HG02840 (cell line): ENCODE measurements at regions not wholly inside any gene's neighbourhood (a gene's known extent, or its start where the extent isn't known, plus 50 kb on each side); places are given as distances from the start of the nearest gene placed in this dataset.
"Not testable (repeated sequence)": the region's sequence is repeated elsewhere in the genome, so short reads cannot be mapped to it uniquely, and the experiment has no call there.

Source experiments
- ATAC-seq: cut with Tn5 transposase; IDR thresholded peaks from one replicate; pipeline ENCODE4 v1.9.1; 2021; ENCODE audit warnings: mild to moderate bottlenecking, moderate library complexity, moderate number of reproducible peaks; ENCODE audit not compliant: unreplicated experiment, low FRiP score

DNA sequence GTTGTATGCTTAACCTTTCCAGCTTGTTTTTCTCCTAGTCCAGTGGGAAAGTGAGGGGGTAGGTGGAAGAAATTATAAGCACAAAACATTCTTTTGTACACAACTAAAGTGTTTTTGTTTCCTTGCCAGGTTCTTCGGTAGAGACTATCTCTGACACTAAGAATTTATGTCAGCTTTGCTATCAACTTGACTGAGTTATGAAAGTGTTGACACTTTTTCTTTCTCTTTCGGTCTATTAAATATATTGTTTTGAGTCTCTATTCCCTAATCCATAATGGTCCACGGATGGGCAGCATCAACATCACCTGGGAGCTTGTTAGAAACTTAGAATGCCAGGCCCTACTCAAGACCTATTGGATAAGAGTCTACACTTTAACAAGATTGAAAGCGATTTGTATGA is 195.0 kb upstream of the ATP10B start:
- no peak for ATAC-seq

DNA sequence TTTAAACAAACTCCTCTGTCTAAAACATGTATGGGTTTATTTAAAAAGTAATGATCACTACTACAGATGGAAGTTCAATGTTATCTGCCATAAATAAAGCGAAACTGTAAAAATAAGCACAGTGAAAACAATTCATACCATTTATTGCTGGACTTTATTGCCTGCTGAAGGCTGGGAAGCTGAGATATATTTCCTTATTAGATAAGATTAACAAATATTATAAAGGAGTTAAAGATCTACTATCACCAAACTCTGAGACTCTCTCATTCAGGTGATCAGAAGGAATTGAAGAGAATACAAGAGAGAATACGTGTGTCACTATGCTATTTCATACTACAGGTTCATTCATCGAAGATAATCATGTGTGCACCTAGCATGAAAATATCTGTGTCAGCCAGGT is 190.9 kb upstream of the ATP10B start:
- no peak for ATAC-seq

DNA sequence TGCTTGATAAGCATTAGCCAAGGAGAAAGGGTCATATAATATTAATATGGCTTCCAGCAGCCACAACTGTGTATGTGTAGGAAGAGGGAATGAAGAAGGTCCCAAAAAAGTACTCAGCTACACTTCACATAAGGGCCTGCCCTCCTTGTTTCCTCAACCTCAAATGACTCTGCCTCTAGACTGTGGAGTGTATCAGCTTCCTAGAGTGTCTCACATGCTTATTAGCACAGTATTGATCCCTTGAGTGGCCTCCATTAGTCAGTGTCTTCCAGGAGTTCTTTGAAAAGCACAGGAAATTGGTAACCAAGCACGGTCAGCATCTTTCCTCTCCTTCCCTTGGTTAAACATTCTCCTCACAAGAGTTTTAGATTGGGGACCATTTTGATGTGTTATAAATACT is 190.4 kb upstream of the ATP10B start:
- no peak for ATAC-seq

DNA sequence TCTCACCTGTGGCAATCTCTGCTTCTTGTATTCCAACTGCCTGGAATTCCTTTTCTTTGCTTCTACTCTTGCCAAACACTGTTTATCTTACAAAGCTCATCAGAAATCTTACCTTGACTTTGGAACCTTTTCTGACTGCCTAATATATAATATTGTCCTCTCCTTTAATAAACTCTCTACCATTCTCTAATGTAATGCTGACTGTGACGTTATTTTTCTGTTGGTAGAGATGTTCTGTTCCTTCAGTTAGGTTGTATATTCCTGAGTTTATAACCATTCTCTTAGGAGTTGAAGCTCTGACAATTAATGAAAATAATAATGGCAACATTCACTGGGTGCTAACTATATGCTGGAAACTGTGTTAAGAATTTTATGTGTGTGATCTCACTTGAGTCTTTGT is 188.8 kb upstream of the ATP10B start:
- ATAC-seq = no peak

DNA sequence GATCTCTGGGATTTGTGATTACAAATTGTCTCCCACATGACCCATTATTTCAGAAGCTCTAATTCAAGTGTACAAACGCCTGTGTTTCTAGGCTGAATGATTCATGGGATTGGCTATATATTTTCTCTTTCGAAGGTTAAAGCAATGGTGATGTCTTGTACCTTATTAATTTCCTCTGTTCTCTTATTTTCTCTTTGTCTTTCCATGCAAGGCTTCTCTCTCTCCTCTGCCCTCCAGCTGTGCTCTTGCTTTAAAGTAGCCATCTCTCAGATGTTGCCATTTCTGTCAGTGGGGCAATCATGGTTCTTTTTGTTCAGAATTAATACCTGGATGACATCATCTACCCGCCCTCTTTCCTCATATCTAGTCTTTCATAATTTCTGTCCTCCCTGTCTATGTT is 184.3 kb upstream of the ATP10B start:
- no peak for ATAC-seq

DNA sequence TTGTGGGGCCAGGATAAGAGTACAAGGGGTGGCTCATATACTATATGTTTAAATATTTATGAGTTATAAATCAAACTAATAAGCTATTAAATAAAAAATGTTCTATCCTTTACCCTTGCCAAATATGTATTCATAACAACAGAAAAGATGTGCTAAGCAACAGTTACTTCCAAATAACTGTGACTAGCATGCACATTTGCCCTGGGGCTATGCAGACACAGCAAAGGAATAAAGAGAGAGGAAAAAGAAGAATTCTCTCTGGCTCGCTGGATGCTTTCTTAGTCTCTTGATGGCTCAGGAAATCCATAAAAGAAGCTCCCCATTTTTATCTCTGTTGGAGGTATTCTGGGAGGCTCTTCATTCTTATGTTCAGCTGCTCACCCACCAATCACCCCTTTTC is 182.4 kb upstream of the ATP10B start:
- ATAC-seq = no peak

DNA sequence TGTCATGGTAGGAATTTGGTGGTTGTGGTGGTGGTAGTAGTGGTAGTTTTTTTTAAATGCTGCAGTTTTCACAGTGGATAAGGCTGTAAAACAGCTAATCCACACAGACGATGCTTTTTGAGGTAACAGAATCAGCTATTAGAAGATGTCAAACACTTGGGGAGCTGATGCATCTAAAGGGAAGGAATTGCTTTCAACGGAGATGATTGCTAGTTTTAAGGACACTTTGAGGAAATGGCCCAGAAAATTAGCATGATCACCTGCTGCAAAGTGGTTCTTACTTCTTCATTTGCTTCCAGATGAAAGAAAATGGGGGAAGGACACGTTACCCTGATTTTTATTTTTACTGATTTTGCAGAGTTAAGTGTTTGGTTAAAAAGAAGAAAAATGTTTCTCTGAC is 178.2 kb upstream of the ATP10B start:
- no peak for ATAC-seq

DNA sequence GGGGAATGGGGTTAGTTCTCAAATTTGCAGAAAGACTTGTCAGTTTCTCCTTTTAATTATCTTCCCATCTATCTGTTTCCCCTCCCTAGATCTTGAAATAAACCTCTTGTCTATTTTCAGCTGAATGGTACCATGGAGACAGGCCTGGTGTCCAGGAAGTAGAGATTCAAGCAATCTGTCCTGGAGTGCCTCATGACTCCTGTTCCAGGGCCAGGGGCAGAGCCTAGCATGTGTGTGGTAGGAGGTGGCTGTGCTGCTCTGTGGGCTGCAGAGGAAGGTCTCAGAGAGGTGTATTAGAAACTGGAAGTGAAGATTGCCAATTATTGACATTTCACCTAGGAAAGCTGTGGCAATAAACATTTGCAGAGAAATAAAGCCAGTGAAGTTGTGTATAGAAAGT is 175.8 kb upstream of the ATP10B start:
- ATAC-seq = no peak

DNA sequence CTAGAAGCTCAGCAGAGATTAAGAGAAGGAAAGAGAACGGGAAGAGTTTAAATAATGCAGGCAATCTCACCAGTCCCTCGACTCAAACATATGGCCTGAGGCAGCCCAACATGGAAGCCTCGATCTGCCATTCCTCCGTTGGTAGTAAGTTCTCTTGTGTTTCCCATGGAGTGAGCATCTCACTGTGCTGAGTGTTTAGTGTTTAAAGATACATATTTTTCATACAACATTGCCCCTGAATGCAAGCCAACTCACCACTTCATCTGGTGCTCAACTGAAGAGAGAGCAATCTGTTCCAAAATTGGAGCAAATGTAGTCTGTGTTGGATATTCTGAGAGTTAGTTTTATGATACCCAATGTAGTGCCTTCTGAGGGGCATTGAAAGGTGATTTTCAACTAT is 171.5 kb upstream of the ATP10B start:
- no peak for ATAC-seq

DNA sequence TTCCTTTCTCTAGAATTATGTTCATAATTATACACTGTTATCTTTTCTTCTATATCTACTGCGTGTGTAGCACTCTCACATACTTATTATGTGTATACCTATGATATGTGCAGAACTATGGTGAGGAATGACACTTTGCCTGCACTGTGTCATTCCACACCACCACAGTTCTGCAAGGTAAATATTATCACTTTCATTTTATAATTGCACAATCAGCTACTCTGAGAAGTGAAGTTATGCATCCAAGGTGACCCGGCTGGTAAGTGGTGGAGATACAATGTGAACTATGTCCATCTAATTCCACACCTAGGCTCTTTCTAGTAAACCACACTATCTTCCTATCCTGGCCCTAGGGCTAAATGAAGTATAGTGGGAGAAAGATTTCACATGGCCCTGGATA is 170.1 kb upstream of the ATP10B start:
- no peak for ATAC-seq

DNA sequence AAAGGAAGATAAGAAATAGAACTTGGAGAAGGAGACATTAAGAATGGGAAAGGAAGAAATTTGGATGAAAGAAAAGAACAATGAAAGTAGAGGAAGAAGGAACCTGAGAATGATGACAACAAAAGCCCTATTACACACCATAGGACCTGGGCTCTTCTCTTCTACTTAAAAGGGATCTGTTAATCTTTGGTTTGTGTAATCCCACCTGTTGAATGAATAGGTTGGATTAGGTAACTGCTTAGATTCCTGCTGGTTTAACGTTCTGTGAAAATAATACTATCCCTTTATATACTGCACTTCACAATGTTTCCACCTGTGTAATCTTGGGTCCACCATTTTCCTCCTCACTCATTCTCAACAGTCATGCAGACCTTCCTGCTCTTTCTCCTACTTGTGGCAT is 157.8 kb upstream of the ATP10B start:
- no peak for ATAC-seq

DNA sequence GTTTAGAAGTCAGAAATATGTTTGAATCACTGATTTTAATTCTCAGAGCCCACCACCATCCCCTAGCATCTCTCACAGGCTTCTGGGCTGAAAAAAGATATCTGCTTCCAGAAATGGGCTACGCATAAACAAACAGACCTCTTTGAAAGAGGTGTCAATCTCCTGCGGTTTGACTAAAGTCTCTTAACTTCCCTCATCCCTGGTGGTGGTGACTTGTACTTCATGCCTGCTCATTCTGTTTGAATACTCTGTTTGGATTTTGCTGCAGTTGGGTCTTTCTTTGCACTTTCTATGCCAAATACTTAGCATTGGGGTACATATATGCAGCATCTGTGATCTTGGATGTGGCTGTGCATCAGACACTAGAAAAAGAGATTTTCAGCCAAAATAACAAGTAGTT is 157.2 kb upstream of the ATP10B start:
- ATAC-seq = no peak

DNA sequence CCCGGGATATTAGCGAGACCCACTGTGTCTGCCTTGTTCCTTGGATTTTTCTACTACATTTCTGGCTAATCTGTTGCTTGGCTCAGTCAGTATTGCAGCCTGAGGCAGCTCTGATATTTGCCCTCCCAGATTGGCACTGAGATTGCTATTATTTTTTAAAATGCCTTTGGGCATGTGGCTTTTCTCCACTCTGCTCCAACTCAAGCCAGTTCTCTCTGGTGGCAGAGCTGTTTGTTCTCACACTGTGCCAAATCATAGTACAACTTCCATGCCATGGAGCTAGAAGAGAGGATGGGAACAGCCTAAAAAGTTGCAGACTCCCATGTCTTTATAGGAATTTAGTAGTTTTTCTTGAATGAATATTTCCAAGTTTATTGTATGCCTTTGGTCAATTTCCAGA is 155.9 kb upstream of the ATP10B start:
- no peak for ATAC-seq

DNA sequence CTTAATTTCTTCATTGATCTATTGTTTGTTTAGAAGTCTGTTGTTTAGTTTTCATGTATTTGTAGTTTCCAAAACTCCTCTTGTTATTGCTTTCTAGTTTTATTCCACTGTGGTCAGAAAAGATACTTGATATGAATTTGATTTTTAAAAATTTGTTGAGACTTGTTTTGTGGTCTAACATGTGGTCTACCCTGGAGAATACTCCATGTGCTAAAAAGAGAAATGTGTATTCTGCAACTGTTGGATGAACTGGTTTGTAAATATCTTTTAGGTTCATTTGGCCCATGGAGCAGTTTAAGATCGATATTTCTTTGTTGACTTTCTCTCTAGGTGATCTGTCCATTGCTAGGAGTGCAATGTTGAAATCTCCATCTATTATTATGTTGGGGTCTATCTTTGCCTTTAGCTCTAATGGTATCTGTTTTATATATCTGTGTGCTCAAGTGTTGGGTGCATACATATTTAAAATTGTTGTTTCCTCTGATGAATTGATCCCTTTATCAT is 150.6 kb upstream of the ATP10B start:
- ATAC-seq = no peak

DNA sequence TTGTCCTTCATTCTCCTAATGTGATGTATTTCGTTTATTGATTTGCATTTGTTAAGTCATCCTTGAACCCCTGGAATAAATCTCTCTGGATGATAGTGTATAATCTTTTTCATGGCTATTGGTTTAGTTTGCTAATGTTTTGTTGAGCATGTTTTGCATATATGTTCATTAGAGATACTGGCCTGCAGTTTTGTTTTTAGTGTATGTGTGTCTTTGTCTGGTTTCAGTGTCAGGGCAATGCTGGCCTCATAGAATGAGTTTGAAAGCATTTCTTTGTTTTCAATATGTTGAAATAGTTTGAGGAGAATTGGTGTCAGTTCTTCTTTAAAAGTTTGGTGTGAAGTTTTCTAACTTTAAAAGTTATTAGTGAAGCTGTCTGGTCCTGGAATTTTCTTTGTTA is 149.6 kb upstream of the ATP10B start:
- no peak for ATAC-seq

DNA sequence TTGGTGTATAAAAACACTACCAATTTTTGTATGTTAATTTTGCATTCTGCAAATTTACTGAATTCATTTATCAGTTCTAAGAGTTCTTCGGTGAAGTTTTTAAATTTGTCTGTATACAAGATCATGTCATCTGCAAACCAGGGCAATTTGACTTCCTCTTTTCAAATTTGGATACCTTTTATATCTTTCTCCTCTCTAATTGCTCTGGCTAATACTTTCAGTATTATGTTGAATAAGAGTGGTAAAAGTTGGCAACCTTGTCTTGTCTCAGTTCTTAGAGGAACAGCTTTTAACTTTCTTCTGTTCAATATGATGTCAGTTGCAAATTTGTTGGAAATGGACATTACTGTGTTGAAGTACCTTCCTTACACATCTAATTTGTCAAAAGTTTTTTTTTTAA is 149.1 kb upstream of the ATP10B start:
- ATAC-seq = not testable (repeated sequence)

DNA sequence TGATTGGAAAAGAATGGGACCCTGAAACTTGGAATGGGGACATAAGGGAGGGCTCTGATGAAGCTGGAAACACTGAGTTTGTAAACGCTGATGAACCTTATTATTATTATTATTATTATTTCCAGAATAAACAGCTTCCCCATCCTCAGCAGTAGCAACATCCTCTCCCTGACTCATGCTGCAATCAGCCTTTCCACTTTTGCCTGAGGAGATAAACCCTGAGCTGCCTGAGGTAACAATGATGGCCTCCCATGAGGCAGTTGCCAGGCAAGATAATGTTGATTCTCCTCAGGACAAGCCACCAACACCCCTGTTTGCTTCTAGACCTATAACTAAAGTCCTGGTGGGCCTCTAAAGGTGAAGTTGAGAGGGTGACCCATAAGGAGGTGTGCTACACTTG is 139.2 kb upstream of the ATP10B start:
- no peak for ATAC-seq

DNA sequence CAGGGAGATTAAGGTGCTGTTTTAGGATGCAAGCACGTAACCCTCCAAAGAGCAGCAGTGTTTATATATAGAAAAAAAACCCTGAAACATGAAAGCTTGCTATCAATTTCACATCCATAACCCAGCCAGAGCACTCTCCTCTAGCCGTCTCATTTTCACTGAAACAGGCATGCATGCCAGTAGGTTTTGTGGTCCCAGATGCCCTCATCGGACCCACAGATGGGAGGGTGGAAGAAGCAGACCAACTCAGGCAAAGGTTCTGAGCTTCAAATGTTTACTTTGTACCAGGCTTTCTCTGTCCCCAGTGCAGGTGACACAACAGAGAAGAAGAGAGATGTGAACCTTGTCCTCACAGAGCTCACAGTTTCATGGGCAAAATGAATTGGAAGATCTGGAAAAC is 127.4 kb upstream of the ATP10B start:
- no peak for ATAC-seq

DNA sequence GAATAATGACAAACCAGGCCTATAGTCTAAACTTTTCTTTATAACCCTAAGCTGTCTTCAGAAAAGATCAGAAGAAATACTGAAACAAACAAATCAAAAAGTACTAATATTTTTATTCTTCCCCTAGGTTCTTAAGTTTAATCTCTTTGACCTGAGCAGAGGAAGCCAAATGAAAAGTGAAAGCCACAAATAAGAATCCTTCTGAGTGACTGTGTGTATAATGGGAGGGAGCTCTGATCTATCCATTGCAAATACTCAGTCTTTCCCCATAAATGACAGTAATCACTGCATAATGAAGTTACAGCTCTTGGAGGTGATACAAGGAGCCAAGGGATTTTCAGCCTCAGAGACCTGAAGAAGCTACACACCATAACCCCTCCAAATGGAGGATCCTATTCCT is 126.9 kb upstream of the ATP10B start:
- ATAC-seq = no peak

DNA sequence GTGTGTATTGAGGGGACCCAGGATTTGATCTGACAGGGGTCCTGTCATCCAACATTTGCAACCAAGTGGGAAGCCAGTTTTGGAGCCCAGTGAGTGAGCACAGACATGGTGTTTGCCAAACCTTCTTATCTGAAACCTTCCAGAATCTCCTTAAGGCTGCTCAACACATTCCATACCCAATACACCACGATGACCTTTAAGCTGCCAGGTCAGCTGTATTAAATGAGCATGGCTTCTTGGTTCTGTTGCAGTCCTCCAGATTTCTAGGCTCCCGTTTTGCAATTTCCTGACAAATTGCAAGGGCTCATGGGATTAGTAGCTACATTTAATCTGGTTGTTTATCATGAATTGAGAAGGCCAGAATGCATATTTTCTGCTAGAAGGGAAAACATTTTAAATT is 124.2 kb upstream of the ATP10B start:
- no peak for ATAC-seq

DNA sequence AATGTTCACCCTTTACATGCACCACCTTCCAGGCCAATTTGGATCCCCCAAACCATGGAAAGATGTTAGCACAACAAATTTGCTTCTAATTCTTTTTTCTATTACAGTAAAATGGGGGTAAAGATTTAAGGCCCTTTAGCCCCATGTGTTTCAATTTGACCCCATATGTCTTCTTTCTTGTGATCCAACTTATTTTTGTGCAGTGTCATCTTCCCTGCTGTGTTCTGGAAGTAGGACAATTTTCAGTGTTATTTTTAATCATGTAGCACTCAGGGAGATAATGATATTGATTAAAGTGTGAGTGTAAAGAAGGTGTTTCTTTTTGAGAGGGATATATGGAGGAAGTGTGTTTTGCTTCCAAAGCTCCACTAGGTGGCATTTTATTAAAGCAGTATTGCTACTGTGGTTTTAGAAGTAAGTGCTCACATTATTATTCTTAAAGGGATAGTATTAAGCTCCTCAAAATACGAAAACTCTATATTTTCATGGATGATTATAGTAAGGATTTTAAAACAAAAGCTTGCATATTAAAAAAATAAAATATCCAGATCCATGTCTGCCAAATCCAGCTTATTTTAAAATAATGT is 118.7 kb upstream of the ATP10B start:
- no peak for ATAC-seq

DNA sequence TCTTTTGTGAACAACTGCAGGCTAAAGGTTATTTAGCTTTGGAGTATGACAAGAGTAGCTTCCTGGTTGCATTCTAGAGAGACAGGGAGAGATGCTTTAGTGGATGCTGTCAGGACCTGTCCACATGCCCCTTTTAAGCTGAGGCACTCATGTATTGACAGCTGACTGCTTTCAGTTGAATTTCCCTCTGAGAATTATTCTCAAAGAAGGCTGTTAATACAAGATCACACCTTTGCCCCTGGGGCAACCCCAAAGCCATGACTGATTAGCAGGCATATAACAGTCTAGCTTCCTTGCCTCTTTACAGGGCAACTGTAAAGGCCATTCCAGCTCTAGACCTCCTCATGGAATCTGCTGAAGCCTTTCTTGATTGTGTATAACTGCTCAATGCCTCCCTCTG is 117.6 kb upstream of the ATP10B start:
- ATAC-seq = no peak

DNA sequence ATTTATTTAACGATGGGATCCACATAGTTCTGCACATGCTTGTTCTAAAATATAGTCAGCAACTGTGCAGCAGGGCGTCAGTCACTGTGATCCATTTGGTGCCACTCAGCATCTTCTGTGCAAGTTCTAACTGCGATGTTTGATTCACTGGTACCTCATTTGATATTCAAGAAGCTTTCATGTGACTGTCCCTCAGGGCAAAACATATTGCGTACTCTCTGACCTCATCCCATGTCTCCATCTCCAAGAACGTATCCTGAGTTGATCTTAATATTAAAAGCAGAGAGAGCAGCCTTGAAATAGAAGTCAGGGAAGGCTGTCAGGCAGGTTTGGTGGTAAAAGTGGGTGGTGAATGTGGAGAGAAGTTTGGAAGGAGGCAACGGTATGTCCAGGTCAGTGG is 116.5 kb upstream of the ATP10B start:
- ATAC-seq = no peak
